HG03025 (cell line): ENCODE measurements at regions not wholly inside any gene's neighbourhood (a gene's known extent, or its start where the extent isn't known, plus 50 kb on each side); places are given as distances from the start of the nearest gene placed in this dataset.

Experiments used
- ATAC-seq: cut with Tn5 transposase; IDR thresholded peaks from one replicate; pipeline ENCODE4 v1.9.1; 2021; ENCODE audit warnings: mild to moderate bottlenecking, moderate library complexity; ENCODE audit not compliant: unreplicated experiment, low FRiP score

DNA sequence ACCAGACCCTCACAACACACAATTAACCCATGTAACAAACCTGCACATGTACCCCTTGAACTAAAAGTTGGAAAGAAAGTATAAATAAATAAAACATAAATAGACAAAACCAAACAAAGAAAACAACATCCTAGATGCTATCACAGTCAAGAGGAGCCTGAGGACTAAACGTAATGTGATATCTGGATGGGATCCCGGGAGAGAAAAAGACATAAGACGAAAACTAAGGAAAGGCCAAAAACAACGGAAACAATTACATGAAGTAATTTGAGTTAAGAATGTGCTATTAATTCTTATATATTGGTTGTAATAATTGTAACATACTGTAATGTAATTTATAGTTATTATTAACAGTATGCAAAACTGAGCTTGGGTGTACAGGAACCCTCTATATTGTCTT lies 793.9 kb downstream of the SEMA5A start:
- no peak for ATAC-seq

DNA sequence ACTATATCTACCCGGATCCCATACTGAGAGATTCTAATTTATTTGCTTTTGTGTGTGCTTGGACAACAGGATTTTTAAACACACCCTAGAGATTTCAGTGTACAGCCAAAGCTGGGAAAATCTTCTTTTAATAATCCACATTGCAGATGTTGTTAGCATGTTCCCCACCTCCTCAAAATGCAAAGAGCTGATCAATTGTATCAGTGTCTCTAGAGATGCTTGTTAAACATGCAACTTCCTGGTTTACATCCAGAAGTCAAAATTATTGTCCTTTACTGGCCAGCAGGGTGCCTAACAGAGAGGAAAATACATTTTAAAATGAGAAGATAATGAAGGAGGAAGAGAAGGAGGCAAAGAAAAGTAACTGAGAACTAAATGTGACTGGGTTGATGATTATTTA lies 793.3 kb downstream of the SEMA5A start:
- no peak for ATAC-seq

DNA sequence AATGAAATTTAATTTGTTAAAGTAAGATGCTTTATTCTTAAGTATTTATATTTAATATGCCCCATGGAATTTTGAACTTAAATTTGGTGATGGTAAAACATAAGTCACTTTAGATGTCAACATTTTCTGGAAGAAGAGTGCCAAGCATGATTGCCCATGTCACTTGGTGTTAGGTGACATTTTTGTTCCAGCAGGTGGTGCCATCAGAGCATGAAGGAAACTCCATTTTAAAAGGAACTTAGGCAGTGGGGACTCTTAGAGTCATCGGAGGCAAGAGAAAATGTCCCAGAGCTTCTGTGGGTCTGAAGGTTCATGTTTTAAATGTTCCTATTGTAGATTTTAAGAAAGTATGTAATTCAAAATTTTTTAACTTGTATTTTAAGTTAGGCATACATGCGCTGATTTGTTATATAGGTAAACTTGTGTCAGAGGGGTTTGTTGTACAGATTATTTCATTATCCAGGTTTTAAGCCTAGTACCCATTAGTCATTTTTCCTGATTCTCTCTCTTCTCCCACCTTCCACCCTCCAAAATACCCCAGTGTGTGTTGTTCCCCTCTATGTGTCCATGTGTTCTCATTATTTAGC lies 789.3 kb downstream of the SEMA5A start:
- ATAC-seq: no peak

DNA sequence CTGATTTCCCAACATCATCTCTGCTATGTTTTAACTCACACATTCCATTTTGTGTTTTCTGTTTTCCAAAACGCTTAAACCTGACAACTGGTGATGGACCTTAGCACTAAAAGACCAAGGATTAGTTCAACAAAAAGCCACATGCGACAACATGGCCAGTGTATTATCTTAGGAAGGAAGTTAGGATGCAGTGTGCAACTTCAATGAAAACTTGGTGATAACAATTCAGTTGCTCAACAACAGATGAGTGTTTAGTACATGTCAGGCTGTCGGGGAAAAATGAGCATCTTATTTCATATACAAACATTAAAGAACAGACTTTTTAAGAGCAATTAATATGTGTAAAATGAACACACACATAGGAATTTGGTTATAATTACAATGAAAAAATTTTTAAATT lies 780.0 kb downstream of the SEMA5A start:
- no peak for ATAC-seq

- ATAC-seq: no peak
These were observed 779.4 kb downstream of the SEMA5A start for GRCh38 chr5:8766448-8766847.

DNA sequence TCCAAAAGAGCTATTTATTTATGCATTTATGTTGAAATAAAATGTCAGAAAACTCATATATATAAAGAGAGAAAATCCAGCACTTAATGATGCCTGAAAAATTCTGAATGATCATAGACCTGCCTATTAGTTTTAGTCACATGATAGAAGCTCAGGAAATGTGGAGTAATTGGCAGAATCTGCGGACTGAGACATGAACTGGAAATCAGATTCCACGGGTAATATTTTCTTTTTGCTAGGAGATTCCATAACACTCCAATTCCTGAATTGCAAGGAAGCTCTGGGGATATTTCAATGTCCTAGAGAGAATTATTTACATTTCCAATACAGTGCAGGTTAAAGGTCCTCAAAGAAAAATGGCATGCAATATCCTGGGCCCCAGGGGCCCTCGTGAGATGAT lies 778.8 kb downstream of the SEMA5A start:
- no peak for ATAC-seq

DNA sequence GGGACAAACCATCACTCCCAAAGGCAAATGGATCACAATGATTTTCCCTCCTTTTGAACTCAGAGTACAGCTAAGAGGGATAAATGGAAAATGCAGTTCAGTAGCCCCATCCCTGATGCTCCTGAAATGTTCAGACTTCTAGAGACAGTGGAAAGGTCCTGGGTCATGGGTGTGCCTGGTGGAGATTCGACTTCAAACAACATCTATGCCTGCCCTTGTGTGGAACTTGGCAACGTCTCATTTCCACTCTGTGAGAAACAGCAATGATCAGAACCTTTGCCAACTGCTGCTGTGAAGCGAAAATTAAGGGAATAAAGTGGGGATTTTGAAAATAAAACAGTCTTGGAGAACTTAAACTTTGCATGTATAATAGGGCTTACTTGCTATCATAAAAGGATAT lies 778.1 kb downstream of the SEMA5A start:
- no peak for ATAC-seq

- ATAC-seq: no peak
These were observed 776.2 kb downstream of the SEMA5A start for GRCh38 chr5:8769631-8770030.

- ATAC-seq: no peak
These were observed 775.4 kb downstream of the SEMA5A start for GRCh38 chr5:8770431-8770830.

GRCh38 chr5:8773046-8773615 lies 772.7 kb downstream of the SEMA5A start:
- ATAC-seq: no peak

DNA sequence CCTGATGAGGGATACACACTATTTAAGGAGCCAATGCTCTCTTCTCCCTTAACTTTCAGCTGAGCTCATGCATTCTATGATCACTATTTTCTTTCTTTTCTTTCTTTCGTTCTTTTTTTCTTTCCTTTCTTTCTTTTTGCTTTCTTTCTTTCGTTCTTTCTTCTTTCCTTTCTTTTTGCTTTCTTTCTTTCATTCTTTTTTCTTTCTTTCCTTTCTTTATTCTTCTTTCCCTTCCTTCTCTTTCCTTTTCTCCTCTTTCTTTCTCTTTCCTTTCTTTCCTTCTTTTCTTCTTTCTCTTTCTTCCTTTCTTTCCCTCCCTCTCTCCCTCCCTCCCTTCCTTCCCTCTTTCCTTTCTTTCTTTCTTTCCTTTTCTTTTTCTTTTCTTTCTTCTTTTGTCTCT lies 761.2 kb downstream of the SEMA5A start:
- ATAC-seq: no peak

GRCh38 chr5:8788246-8788645 lies 757.6 kb downstream of the SEMA5A start:
- no peak for ATAC-seq

GRCh38 chr5:8805653-8806052 lies 740.2 kb downstream of the SEMA5A start:
- no peak for ATAC-seq

DNA sequence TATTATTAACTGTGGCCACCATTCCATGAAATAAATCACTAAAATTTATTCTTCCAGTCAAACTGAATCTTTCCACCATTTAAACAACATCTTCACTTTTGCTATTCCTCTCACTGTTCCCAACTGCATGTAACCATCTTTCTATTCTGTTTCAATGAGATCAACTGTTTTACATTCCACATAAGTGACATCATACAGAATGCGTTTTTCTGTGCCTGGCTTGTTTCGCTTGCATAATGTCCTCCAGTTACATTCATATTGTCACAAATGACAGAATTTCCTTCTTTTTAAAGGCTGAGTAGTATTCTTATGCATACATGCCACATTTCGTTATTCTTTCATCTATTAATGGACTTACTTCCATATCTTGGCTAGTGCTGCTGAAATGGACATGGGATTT lies 738.2 kb downstream of the SEMA5A start:
- no peak for ATAC-seq

- ATAC-seq: no peak
These were observed 734.3 kb downstream of the SEMA5A start for GRCh38 chr5:8811581-8811980.

DNA sequence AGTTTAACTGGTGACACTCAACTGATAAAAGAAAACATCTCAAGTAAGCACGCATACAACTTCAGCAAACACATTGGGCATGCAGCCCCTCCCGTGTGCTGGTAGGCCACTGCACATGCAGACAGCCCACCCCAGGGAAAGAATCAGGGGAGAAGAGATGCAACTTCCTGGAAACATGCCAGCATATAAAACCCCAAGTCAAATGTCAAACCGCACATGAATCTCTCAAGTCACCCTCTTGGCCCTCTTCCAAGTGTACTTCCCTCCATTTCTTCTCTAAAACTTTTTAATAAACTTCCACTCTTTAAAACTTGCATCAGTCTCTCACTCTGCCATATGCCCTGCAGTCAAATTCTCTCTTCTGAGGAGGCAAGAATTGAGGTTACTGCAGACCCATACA lies 732.7 kb downstream of the SEMA5A start:
- ATAC-seq: no peak

- ATAC-seq: no peak
These were observed 731.8 kb downstream of the SEMA5A start for GRCh38 chr5:8814105-8814504.

DNA sequence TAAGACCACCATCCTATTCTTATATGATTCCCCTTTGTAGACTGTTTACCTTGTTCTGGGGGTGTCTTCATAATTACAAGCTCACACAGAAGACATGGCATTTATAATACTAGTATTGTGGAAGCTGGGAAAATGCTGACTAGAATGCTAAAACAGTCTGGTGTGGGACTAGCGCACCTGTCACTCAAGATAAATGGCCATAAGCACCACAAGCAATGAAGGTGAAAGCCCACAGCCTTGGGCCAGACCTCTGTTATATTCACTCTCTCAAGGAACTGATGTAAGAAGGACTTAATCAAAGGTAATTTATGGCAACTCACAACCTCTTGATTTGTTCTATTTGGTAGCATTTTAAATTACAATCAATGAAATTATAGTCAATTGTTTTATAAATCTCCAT lies 721.5 kb downstream of the SEMA5A start:
- no peak for ATAC-seq

DNA sequence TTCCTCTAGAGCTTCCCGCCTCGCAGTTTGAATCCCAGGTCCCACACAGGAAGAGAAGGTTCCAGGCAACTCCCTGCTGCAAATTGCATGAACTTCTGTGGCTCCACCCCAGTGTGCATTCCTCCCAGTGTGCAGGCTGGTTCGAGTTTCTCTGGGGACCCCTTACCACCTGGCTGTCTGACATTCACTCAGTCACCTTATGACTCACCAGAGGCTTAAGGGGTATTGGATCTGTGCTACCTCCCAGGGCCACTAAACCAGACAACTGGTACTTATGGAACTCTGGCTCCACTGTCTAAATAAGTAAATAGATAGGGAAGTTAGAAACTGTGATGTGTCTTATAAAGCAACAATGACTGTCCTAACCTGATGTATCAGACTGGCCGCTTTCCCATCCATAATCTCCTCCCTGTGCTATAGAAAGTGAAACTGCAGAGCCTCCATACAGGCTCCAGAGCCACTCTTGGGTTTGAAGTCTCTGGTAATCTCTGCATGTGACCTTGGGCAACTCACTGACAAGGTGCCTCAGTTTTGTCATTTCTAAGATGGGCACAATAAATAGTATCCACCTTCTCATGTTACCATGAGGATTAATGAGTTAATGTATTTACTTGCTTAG lies 720.6 kb downstream of the SEMA5A start:
- no peak for ATAC-seq

- no peak for ATAC-seq
These were observed 719.4 kb downstream of the SEMA5A start for GRCh38 chr5:8826508-8826907.

GRCh38 chr5:8827696-8828095 lies 718.2 kb downstream of the SEMA5A start:
- no peak for ATAC-seq

DNA sequence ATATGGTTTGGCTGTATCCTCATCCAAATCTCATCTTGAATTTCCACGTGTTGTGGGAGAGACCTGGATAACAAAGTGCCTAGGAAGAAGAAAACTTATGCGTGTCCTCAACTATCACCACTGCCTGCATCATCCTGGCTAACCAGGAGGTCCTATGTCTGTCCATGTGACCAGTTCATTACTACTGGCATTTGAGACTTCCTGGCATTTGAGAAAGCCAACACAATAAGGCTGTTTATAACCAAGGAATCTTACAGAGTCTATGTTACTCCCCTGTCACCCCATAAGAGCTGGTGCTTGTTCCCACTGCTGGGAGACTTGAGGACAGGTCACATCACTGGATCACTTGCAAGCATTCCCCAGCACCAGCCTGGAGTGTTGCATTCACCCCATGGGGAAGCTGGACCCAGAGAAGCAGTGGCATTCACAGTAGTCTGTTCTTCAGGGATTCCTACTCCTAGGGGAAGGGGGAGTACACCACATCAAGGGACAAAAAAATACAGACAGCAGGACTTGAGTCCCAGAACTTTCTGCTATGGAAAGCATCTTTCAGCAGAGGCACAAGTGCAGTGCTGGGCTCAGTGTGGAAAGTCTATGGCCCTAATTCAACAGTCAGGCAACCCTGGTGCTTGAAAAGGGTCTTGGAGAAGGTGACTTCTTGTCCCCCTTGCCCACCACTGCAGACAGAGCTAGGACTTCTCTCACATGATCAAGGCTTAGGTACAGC lies 717.1 kb downstream of the SEMA5A start:
- ATAC-seq: no peak
